Cerebellar nuclear complex (tissue), 1 donor: ENCODE measurements at regions not wholly inside any gene's neighbourhood (a gene's known extent, or its start where the extent isn't known, plus 50 kb on each side); places are given as distances from the start of the nearest gene placed in this dataset.

Source experiments
- DNase-seq, 2 experiments: peaks; one replicate each; lab custom pipeline; 2025; lab: John Stamatoyannopoulos, UW

DNA sequence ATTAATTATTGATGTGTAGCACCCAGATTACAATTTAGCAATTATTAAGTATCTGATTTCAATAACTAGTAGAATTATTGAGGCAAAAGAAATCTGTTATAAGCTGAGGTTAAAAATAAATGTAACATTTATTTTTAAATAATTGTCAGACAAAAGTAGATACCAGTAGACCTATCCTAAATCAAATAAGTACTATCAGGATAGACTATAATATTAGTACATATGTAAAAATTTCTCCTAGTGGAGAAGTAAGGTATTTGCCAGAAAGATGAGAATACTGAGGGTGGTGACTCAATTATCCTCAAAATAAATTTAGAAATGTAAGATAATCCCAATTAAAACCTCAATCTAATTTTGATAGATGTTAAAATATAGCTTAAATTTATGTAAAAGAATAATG is 377.8 kb upstream of the CHRM3 start:
- no peak for DNase-seq

DNA sequence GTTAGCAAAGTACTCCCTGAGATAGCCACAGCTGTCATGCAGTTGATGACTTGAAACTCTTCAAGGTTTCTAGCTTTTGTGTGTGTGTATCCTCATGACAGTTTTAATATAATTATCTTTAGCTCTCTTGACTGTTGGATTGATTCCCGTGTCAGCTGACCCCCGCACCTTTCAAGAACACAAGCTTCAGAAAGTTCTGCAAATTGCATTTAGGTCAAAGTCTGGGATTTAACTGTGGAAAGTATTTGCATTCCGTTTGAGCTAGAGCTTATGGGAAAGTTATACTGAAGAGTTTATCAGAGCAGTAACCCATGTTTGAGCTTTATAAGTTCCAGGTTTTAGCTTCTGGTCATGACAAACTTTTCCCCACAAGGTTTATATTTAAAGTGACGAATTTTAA is 380.1 kb upstream of the CHRM3 start:
- DNase-seq, result no peak

DNA sequence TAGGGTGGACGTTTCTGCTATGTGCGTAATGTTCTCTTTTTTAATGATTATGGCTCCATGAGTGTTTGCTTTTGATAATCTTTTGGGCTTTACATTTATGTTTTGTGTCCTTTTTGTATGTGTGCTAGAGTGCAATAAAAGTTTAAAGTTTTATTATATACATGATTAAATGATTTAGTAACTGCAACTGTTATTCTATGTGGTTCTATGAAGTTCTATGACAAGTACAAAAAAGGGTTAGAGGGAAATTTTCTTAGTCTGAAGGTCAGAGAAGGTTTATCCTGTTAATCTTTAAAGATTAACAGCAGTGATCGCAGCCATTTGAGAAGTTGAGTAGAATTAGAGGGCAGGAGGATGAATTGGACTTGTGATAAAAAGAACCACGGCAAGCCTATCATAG is 386.4 kb upstream of the CHRM3 start:
- DNase-seq, result no peak

DNA sequence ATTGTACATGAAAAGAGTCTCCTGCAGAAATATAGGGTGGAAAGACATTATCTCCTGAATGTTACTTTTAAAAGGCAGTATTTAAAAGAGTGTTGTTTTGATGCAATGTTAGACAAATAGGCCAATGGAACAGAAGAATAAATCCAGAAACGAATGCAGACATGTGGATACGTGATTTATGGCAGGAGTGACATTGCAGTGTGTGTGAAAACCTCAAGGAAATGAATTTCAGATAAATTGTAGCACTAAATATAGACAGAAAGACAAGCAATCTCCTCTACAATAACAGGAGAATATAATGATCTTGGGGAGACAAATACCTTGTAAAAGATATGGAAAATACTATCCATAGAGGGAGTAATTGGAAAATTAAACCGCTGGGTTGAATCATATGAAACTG is 387.8 kb upstream of the CHRM3 start:
- DNase-seq, result no peak

DNA sequence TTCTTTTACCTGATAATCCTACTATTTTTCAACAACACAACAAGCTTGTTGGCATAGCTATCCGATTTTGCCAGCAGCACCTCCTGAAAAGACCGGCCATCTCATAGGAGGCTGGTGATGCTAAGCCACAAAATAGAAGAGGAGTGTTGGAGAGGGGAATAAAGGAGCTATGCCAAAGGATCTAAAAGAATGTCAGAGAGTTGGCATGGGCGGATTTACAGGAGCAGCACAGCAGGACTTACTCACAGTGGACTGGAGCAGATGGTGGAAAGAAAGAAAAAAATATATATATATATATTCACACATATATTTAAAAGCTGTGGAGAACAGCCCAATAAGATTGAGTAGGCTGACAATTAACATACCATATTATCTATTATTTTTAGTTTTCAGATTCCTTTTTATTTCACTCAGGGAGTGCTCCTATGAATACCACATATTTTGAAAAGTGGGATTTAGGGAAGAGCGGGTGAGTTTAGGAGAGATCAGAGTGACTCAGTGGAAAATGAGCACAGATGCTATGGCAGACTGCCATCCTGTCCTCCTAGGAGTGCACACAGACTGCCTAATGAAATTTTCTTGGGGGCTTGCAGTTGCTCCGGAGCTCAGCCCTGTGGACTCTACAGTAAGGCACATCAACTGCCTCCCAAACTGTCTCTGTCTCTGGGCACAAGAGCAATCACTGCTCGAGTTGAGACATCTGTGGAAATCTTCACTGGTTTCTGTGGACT is 394.4 kb upstream of the CHRM3 start:
- DNase-seq, result no peak

DNA sequence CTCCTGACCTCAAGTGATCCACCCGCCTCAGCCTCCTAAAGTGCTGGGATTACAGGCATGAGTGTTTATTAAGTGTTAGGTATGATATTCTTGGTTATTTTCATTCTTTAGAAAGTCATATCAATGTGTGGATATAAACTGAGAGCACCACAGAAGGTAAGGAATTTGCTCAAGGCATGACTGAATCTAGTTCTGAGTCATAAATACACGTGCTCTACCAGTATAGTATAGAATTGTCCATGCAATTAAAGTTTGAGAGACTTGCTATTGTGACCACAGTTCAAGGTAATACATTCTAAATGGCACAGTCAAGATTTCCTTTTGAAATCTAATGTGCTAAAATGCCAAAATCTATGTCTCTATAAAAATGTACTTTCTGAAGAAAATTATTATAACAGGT is 401.1 kb upstream of the CHRM3 start:
- no peak for DNase-seq

DNA sequence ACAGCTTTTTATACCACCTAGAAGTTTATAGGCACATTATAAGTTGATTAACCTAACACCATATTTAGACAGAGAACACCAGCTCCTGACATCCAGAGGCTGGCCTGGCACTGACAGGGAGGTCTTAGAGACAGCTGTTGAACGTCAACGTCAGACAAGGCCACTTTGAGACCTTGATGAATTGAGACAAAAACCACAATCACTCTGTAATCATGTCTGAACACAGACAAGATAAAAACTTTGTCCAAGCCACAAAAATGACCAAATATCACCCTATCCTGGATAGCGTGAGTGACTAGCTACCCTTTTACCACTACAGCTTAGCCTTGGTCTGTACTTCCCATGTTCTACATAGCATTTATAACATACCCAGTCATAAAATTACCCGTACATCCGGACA is 403.6 kb upstream of the CHRM3 start:
- no peak for DNase-seq

DNA sequence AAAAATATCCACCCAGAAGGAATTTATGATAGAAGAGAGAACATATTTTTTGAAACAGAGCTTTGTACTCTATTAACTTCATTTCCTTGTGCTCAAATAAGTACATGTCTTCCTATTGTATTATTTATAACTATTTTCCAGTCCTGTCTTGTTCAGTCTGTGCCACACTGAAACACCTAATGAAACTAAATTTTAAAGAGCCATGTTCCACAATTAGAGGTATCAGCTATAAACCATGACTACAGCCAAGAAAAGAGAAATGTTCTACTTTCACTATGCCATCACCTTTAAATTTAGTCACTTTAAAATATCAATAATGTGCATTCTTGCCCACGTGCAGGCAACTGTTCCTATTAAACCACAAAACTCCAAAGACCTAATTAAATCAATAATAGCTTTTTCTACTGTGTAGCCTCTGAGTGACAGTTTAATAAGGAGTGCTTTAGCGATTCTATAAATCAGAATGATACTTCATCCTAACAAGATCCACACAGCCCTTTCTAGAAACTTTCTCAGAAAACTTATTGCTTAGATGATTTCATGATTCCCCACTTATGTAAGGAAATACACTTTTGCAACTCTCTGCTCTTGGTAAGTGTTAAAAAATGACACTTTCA is 404.9 kb upstream of the CHRM3 start:
- no peak for DNase-seq

DNA sequence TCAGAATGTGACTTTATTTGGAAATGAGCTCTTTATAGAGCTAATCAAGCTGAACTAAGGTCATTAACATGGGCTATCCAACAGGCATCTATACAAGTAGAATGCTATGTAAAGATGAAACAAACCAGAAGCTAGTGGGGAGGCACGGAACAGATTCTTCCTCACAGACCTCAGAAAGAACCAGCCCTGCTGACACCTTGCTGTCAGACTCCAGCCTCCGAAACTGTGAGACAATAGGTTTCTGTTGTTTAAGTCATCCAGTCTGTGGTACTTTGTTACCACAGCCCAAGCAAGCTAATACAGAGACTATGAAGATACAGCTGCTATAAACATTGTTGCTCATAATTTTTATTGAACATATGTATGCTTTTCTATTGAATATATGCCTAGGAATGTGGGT is 406.3 kb upstream of the CHRM3 start:
- no peak for DNase-seq

DNA sequence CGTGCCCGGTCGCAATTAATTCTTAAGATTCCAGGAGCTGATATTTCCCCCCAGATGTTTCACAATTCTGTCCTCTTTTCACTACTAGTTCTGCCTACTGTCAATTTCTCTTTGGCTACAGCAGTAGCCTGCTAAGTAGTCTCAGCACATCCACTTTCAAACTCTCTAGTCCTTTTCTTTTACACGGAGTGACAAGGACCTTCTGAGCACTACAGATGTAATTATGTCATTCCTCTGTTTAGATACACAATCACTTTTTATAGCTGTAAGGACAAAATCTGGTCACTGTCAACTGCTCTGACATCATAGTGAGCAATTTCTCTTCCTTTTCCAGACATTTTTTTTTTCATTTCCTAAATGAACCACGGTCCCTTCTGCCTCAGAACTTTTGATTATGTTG is 421.7 kb upstream of the CHRM3 start:
- no peak for DNase-seq

DNA sequence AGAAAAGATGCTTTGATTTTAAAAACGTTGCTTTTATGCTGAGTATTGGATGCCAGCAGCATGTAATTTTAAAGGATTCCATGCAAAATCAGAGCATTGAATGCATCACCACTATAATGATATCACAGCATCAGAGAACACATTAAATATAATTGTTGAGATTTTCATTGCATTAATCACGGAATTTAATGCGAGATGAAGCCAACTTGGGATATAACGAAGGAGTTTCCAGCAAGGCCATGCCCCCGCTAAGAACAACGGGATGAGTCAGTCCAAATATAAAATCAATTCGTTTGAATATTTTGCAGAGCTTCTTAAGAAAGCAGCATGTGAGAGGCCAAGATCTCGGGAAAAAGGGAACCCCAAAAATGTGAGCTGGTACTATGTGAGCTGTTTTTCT is 423.4 kb upstream of the CHRM3 start:
- DNase-seq, result no peak

DNA sequence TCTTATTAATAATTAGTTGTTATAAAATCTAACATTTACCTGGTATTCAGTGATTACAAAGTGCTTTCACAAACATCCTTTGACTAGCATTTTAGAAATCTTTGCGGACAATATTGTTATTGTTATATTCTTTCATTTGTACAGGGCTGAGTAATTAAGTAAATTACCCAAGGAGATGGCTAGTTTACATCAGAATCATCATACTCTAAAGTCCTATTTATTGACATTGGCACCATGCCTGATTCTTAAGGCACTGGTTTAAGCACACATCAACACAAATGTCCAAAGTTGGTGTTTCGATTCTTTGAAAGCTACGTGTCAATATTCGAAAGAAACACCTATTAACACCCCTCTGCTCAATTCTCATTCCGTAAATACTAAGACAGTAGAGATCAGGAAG is 424.6 kb upstream of the CHRM3 start:
- no peak for DNase-seq

DNA sequence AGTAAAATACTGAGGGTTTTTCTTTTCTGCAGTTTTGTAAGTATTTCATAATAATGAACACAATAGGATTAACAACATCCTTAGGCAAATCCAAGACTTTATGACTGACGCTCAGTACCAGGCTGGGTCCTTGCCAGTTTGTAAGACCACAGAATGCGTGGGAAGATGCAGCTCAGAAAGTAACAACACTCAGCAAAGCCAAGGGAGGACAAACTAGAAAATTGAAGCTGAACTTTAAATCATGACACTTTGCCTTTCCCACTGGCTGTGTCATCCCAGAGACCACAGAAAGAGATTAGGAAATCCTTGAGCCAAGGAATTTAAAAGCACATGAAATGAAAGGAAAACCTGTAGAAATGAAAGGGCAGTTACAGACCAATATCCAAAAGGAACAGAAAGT is 426.3 kb upstream of the CHRM3 start:
- DNase-seq, result no peak

DNA sequence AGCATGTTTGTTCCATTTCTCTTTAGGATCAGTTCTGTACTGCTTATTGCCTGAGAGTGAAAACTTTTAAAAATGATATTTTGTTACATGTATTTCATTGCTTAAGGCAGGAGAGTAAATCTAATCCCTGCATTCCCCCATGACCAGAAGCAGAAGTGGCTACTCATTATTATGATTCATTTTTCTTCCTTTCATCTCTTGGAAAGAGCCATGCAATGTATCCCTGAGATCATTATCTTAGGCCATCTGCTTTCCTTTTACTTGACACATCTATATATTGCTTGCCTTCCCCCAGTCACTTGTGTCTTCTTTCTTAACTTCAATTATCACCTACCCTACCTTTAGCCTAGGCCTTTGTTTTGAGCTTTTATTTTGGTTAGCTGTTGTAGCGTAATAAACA is 430.4 kb upstream of the CHRM3 start:
- DNase-seq, result no peak

DNA sequence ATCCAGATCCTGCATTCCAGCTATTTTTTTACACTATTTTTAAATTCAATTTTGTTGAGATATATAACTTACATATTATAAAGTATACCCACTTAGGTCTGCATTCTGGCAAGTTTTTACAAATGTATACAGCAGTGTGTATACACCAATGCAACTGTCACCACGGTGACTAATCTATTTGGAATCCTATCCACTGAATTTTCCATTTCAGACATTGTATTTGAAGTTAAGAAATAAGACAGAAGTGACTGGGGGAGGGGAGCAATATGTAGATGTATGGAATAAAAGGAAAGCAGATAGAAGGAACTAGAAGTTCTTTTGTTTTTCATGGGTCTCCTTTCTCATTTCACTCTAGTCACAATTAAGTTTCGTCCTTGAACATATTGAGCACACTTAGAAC is 431.5 kb upstream of the CHRM3 start:
- no peak for DNase-seq

DNA sequence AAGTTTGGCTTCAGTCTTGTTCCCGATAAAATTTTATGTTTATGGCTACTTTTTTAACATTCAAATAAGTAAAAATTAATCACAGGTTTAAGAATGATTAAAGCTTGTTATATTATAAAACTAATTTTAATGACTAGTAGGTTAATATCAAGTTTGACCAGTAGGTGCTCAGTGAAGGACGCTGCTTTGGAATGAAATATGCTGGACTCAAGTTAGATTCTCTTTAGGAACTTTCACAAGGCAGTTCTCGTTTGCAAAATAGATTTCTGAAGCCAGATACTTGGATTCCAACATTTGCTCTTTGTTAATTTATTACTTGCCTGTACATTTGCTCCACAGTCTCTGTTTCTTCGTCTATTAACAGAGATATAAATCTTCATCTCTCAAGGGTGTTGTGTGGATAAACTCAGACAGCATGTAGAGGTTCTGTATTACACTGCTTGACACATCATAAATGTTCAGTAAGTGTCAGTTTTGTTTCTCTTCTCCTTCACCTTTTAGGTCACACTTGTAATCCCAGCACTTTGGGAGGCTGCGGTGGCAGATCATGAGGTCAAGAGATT is 432.8 kb upstream of the CHRM3 start:
- no peak for DNase-seq

DNA sequence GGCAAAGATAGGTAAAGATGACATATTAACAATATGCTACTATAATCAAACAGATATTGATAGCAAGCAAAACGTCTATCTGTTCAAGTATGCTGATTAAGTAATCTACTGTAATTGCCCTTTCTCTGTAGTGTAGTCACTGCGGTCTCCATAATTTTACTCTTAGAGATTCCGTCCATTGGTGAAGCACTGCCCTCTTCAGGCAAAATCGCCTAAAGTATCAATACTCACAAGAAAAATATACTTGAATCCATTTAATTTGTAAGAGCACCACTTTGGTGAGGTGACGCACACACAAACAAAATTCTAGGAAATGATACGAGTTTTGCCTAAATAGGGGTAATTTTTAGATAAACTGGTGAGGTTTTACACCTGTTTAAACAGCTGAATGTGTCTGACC is 434.6 kb upstream of the CHRM3 start:
- no peak for DNase-seq

DNA sequence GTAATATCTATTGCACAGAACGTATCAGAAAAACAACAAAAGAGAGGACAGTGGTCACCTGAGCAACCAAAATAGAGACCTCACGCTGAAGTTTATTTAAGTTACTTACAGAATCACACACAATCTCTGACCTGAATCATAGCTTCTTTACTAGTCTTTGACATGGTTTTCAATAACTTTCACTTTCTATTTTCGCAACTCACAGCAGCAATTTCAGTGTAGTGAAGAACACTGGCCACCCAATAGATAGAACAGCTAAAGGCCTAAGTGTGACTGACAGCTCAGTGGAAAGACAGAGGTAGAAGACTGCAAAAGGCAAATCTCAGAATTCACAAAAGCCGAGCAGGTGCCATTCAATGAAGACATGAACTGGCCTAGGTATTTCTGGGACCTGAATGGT is 435.6 kb upstream of the CHRM3 start:
- no peak for DNase-seq

DNA sequence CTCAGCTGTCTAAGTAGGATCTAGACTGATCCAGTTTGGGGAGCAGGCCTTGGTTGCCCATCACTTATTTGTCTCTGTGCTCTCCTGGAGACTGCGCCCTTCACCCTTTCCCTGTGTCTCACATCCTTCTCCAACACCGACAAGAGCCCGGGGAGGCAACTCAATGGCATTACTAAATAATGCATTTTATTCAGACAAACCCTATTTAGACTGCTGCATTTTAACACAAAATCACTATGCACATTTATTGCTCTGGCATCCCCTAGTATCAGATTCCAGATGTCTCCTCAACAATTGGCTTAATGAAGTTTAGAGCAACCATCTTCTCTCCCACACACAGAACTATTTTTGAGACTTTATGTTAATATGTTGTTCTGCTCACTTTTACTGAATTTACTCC is 436.4 kb upstream of the CHRM3 start:
- DNase-seq, result no peak

DNA sequence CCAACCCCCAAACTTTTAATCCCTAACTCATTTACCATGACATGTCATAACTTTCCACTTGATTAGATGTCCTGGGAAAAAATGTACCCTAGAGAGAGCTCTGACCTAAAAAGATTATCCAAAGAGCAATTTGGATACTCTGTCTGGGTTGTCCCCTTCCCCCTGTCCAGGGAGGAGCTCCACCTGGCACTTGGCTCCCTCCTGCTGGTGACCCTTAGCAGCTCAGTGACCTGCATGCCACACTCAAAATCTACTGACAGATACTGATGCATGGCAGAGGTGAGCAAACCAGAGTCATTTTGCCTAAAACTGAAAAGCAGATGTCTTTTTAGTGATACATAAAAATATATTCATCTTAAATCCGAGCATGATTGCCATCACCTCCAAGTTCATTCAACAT is 442.3 kb upstream of the CHRM3 start:
- no peak for DNase-seq

DNA sequence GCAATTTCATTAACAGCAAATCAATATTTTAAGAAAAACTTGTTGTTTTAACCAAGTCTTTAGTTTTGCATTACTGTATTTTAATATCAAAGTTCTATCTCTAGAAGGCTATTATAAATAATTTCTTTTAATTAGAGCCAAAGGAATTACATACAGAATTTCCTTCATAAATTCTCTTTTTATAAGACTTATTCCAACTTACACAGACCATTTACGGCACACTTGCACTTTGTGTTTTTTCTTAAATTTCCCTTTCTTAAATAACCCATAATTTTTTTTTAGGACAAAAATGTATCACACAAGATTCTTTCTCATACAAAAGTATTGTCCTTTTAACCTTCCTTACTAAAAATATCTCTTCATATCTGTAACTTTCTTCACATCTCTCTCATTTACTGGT is 458.5 kb upstream of the CHRM3 start:
- DNase-seq, result no peak

DNA sequence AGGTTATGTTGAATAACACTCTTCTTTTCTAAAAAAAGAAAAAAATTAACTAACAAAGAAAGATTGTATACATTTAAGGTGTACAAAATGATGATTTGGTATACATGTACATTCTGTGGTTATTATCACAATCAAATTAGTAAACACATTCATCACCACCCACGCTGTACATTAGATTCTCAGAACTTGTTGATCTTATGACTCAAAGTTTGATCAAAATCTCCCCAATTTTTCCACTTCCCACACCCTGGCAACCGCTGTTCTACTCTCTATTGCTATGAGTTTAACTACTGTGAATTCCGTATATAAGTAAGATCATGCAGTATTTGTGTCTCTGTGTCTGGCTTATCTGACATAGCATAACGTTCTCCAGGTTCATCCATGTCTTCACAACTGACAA is 469.5 kb upstream of the CHRM3 start:
- no peak for DNase-seq

DNA sequence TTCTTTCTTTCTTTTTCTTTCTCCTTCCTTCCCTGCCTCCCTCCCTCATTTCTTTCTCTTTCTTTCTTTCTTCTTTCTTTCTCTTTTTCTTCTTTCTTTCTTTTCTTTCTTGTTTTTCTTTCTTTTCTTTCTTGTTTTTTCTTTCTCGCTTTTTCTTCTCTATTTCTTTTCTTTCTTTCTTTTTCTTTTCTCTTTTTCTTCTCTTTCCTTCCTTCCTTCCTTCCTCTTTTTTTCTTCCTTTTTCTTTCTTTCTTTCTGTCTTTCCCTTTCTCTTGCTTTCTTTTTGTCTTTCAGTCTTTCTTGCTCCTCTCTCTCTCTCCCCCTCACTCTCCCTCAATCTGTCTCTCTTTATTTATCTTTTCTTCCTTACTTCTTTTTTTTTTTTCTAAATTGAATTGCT is 472.0 kb upstream of the CHRM3 start:
- no peak for DNase-seq

DNA sequence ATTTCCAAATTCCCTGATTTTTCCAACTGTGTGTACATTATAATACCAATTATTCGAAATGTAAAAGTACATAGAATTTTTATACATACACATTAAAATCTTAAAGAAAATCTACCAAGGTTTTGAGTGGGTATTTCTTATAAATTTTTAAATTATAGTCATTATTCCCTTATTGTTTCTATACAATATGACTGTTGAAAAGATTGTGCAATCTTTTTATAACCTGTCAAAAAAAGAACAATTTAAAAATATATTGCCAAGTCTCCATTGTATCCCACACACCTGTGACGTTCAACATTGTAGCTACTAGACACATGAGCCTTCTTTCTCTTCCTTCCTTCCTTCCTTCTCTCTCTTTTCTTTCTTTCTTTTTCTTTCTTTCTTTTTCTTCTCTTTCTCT is 473.2 kb upstream of the CHRM3 start:
- no peak for DNase-seq
